Mucosa of rectum (tissue), 2 donors: ENCODE measurements at regions not wholly inside any gene's neighbourhood (a gene's known extent, or its start where the extent isn't known, plus 50 kb on each side); places are given as distances from the start of the nearest gene placed in this dataset.

Experiments
- H3K27ac ChIP-seq, 2 donors: one replicate each; pipeline ENCODE4 v1.7.0; 2013; ENCODE audit warnings: inconsistent platforms in 2 of 2, low read depth in 2 of 2, low read length in 2 of 2
- H3K27me3 ChIP-seq, 2 donors: one replicate each; pipeline ENCODE4 v1.7.0; 2013; ENCODE audit warnings: low read length in 2 of 2; ENCODE audit not compliant: control insufficient read depth in 2 of 2, insufficient read depth in 2 of 2
- H3K36me3 ChIP-seq, 2 donors: one replicate each; pipeline ENCODE4 v1.7.0; 2013; ENCODE audit warnings: low read length in 2 of 2; ENCODE audit not compliant: control insufficient read depth in 2 of 2, insufficient read depth in 2 of 2
- H3K4me1 ChIP-seq, 2 donors: one replicate each; pipeline ENCODE4 v1.7.0; 2013; ENCODE audit warnings: low read length in 2 of 2, mild to moderate bottlenecking in 1 of 2; ENCODE audit not compliant: control insufficient read depth in 2 of 2, insufficient read depth in 2 of 2
- H3K4me3 ChIP-seq, 2 donors: one replicate each; pipeline ENCODE4 v1.7.0; 2013; ENCODE audit warnings: low read length in 2 of 2
- H3K9ac ChIP-seq, 2 donors: one replicate each; pipeline ENCODE4 v1.7.0; 2013; ENCODE audit warnings: low read length in 2 of 2, low read depth in 1 of 2, mild to moderate bottlenecking in 1 of 2
- H3K9me3 ChIP-seq, 2 donors: one replicate each; pipeline ENCODE4 v1.7.0; 2013; ENCODE audit warnings: low read length in 2 of 2; ENCODE audit not compliant: control insufficient read depth in 2 of 2
- donor health status: healthy.
- donor health status: Normal muscosa, but diverticular disease.

DNA sequence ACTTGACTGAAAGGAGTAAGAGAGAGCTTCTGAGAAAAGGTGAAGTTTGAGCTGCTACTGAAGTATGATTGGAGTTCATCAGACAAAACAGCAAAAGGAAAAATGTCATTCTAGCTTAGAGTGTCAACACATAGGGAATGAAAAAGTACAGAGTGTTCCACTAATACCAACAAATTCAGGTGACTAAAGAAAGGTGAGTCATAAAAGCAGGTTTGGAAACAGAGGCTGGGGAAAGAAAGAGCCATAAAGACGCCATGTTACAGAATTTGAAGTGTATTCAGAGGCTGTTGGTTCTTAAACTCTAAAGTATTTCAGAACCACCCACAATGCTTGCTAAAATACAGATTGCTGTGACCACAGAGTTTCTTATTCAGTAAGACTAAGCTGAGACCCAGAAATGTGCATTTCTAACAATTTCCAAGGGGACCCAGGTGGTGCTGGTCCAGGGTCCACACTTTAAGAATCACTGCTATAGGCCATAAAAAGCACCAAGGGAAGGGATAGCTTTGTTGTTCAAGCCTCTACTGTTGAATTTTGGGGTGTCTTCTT, 143.1 kb downstream of the ELAPOR2 start:
- H3K4me3 ChIP-seq, result no peak overlapping the region
- no peaks in the 10 kb centered on the region for H3K9me3 ChIP-seq
- no peaks in the 10 kb centered on the region for H3K27me3 ChIP-seq
- H3K36me3 ChIP-seq, result peaks cover 0 to 4% of the 10 kb centered on the region in 2 donors
- H3K9ac ChIP-seq, result no peak overlapping the region
- no peak overlapping the region for H3K27ac ChIP-seq
- H3K4me1 ChIP-seq, result no peaks in the 10 kb centered on the region

- no peaks in the 10 kb centered on the region for H3K9me3 ChIP-seq
- H3K4me3 ChIP-seq, result no peak overlapping the region
- H3K4me1 ChIP-seq, result no peaks in the 10 kb centered on the region
- H3K36me3 ChIP-seq, result peaks cover 0 to 4% of the 10 kb centered on the region in 2 donors
- no peaks in the 10 kb centered on the region for H3K27me3 ChIP-seq
- H3K27ac ChIP-seq, result no peak overlapping the region
- no peak overlapping the region for H3K9ac ChIP-seq
Observed at GRCh38 chr7:86914551-86914950, 144.9 kb downstream of the ELAPOR2 start.
